ENCODE measurements at regions not wholly inside any gene's neighbourhood (a gene's known extent, or its start where the extent isn't known, plus 50 kb on each side); places are given as distances from the start of the nearest gene placed in this dataset.

- no peaks in the 10 kb centered on the region for H3K9me3 ChIP-seq (ENCODE audit: control insufficient read depth, insufficient read depth, low read length)
- no peaks in the 10 kb centered on the region for H4K20me1 ChIP-seq (ENCODE audit: insufficient read depth, low read length)
- no peak overlapping the region for H3K23ac ChIP-seq (ENCODE audit: low read depth, low read length)
- no peak overlapping the region for H3K18ac ChIP-seq (ENCODE audit: low read depth, low read length)
- no peak overlapping the region for H2BK15ac ChIP-seq (ENCODE audit: low read depth, low read length)
- peak; percentile 0 for DNase-seq
- ChIA-PET POLR2A (ENCODE audit: unreplicated experiment) (no interaction called here), CTCF (no interaction called here)
- H3K56ac ChIP-seq (ENCODE audit: extremely low read depth, insufficient read depth, low read length) = no peak overlapping the region
- H2BK120ac ChIP-seq (ENCODE audit: low read depth, low read length) = no peak overlapping the region
- no peaks in the 10 kb centered on the region for H3K27me3 ChIP-seq (ENCODE audit: control insufficient read depth, insufficient read depth, low read length)
- no peak overlapping the region for H3K14ac ChIP-seq (replicated peaks; ENCODE audit: low read depth, low read length)
- no peak overlapping the region for H2AK9ac ChIP-seq (replicated peaks; ENCODE audit: low read depth, low read length, poor library complexity)
- no CpG with 5 or more reads among the region's 3 CpGs for WGBS, 2 experiments (ENCODE audit: extremely low coverage in 2 of 2, insufficient read length in 1 of 2)
- H2AK5ac ChIP-seq (ENCODE audit: low read depth, low read length) = no peak overlapping the region
- no peak overlapping the region for H3K27ac ChIP-seq (ENCODE audit: insufficient read depth, low read length)
- H4K91ac ChIP-seq (ENCODE audit: insufficient read depth, low read depth, low read length) = no peak overlapping the region
- BruUV-seq (replicated peaks) = no TSS peak
- no peak overlapping the region for H4K5ac ChIP-seq (ENCODE audit: low read depth, low read length)
- H2BK5ac ChIP-seq (ENCODE audit: low read depth, low read length, poor library complexity, severe bottlenecking) = no peak overlapping the region
- intact Hi-C loops (cut with micrococcal nuclease) (no loop called here), dilution Hi-C loops (cut with HindIII; ENCODE audit: low sequenced_read_pairs, unreplicated experiment) (no loop called here), in situ Hi-C loops (cut with MboI; ENCODE audit: low sequenced_read_pairs) (no loop called here)
- no peaks in the 10 kb centered on the region for H3K79me1 ChIP-seq (ENCODE audit: low read depth in 1 of 2, low read length in 2 of 2)
- ATAC-seq (ENCODE audit: low read depth) = 0 out of 2 replicates have a peak, but pooled peaks have one; percentile 17
- no peak overlapping the region; the same call in 1 of the 2 replicates for H3K4me2 ChIP-seq (ENCODE audit: low read depth, low read length)
- H2BK20ac ChIP-seq (ENCODE audit: low read depth, low read length) = no peak overlapping the region
- no peak overlapping the region for H3K9ac ChIP-seq (ENCODE audit: low read depth, low read length)
- TF ChIP-seq FOS (IDR thresholded peaks at IDR 0.05; ENCODE audit: low read depth, low read length) (no peak), RAD21 (IDR thresholded peaks at IDR 0.05; ENCODE audit: low read length) (no peak), CEBPB (IDR thresholded peaks at IDR 0.05; ENCODE audit: low read depth, low read length) (no peak), SMC3 (IDR thresholded peaks at IDR 0.05; ENCODE audit: low read depth, low read length) (no peak), NFE2L2 (IDR thresholded peaks at IDR 0.05; ENCODE audit: low read depth, low read length) (no peak), BHLHE40 (IDR thresholded peaks at IDR 0.05; ENCODE audit: low read depth, low read length) (no peak), MAZ (IDR thresholded peaks at IDR 0.05; ENCODE audit: borderline replicate concordance, low read depth, low read length) (no peak), ELK1 (IDR thresholded peaks at IDR 0.05; ENCODE audit: borderline replicate concordance, low read depth, low read length) (no peak), CHD1 (IDR thresholded peaks at IDR 0.05; ENCODE audit: low read depth, low read length) (no peak), MXI1 (IDR thresholded peaks at IDR 0.05; ENCODE audit: borderline replicate concordance, low read depth, low read length) (no peak)
- H3K9me1 ChIP-seq (ENCODE audit: insufficient read depth, low read length) = no peaks in the 10 kb centered on the region
- H3K36me3 ChIP-seq (ENCODE audit: control insufficient read depth, insufficient read depth, low read length) = no peaks in the 10 kb centered on the region
- no peak overlapping the region for H3K4me3 ChIP-seq (ENCODE audit: insufficient read depth, low read depth, low read length)
- no peak overlapping the region for H4K8ac ChIP-seq (ENCODE audit: low read depth in 2 of 2, low read length in 2 of 2)
- 0 out of 2 replicates have a peak, but pooled peaks cover 2% of the 10 kb centered on the region for H3K4me1 ChIP-seq (ENCODE audit: control insufficient read depth, insufficient read depth, low read length)
- no peak overlapping the region for H3K4ac ChIP-seq (ENCODE audit: low read depth, low read length)
- H2AFZ ChIP-seq (replicated peaks; ENCODE audit: low read length, poor library complexity) = no peak overlapping the region
These were observed 251.0 kb upstream of the MTPN start for GRCh38 chr7:136228171-136228570.
